ENCODE measurements at regions not wholly inside any gene's neighbourhood (a gene's known extent, or its start where the extent isn't known, plus 50 kb on each side); places are given as distances from the start of the nearest gene placed in this dataset.

DNA sequence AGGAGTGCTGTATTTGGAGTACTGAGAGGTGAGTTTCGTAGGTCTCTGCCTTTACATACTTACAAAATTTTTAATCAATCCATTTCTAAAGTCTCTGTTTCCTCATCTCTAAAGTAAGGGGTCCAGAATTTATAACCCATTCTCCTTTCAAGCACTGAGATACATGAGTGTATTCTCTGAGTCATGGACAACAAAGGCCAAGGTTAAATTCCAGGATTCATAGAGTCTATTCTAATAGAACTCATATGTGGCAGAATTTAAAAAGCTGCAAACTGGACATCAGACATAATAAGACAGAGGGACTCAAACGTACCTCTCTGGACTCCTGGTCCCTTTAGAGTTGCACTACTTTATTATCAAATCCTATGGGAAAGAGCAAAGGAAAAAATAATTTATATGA is 112.5 kb upstream of the SLIT3 start:
- Histone ChIP-seq H3K4me3 (ENCODE audit: low read depth in 1 of 2, low read length in 2 of 2) (no peak overlapping the region), H3K4me2 (ENCODE audit: insufficient read depth, low read length) (no peak overlapping the region), H3K9me3 (ENCODE audit: insufficient read depth, low read length, severe bottlenecking) (no peaks in the 10 kb centered on the region), H3K9ac (ENCODE audit: low read depth, low read length) (no peak overlapping the region), H3K4me1 (ENCODE audit: insufficient read depth, low read length) (no peaks in the 10 kb centered on the region), H3K27ac (ENCODE audit: low read length) (no peak overlapping the region), H3K36me3 (ENCODE audit: insufficient read depth, low read length) (no peaks in the 10 kb centered on the region), H3K79me2 (ENCODE audit: insufficient read depth, low read length) (no peaks in the 10 kb centered on the region), H4K20me1 (ENCODE audit: insufficient read depth, low read length) (no peaks in the 10 kb centered on the region), H2AFZ (ENCODE audit: low read depth, low read length) (no peak overlapping the region), H3K27me3 (ENCODE audit: insufficient read depth, low read length, poor library complexity) (peaks cover 9% of the 10 kb centered on the region)
- TF ChIP-seq, protein P1, sequence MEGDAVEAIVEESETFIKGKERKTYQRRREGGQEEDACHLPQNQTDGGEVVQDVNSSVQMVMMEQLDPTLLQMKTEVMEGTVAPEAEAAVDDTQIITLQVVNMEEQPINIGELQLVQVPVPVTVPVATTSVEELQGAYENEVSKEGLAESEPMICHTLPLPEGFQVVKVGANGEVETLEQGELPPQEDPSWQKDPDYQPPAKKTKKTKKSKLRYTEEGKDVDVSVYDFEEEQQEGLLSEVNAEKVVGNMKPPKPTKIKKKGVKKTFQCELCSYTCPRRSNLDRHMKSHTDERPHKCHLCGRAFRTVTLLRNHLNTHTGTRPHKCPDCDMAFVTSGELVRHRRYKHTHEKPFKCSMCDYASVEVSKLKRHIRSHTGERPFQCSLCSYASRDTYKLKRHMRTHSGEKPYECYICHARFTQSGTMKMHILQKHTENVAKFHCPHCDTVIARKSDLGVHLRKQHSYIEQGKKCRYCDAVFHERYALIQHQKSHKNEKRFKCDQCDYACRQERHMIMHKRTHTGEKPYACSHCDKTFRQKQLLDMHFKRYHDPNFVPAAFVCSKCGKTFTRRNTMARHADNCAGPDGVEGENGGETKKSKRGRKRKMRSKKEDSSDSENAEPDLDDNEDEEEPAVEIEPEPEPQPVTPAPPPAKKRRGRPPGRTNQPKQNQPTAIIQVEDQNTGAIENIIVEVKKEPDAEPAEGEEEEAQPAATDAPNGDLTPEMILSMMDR (IDR thresholded peaks at IDR 0.05; ENCODE audit: borderline replicate concordance, extremely low read depth, low read length, poor library complexity, severe bottlenecking): no peak
- no peak for TF ChIP-seq EZH2 (IDR thresholded peaks at IDR 0.05; ENCODE audit: borderline replicate concordance, low read depth, low read length, severe bottlenecking)
- ATAC-seq (ENCODE audit: insufficient read depth, low read depth): no peak
- no peak for DNase-seq

DNA sequence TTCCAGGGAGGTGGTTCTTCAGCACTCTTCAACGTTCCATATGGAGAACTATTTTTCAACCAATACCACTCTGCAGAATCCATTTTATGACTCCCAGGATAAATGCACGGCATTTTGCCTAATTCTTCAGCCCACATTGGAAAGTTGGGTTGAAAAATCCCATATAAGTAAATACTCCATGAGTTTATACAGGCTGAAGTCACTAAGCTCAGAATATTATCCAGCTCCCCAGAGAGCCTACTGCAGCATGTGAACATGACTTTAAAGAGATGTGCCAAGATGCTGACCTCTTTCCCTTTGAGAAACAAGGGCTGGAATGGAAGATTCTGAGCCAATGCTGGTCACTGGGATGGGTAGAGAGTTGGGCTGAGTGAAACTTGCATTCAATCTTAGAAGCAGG is 111.9 kb upstream of the SLIT3 start:
- no peak overlapping the region for H2AFZ ChIP-seq (ENCODE audit: low read depth, low read length)
- peaks cover 15% of the 10 kb centered on the region for H3K27me3 ChIP-seq (ENCODE audit: insufficient read depth, low read length, poor library complexity)
- H3K79me2 ChIP-seq (ENCODE audit: insufficient read depth, low read length): no peaks in the 10 kb centered on the region
- no peak overlapping the region for H3K4me2 ChIP-seq (ENCODE audit: insufficient read depth, low read length)
- TF ChIP-seq EZH2 (IDR thresholded peaks at IDR 0.05; ENCODE audit: borderline replicate concordance, low read depth, low read length, severe bottlenecking): no peak
- TF ChIP-seq, protein P1 (IDR thresholded peaks at IDR 0.05; ENCODE audit: borderline replicate concordance, extremely low read depth, low read length, poor library complexity, severe bottlenecking): no peak
- H4K20me1 ChIP-seq (ENCODE audit: insufficient read depth, low read length): no peaks in the 10 kb centered on the region
- H3K9ac ChIP-seq (ENCODE audit: low read depth, low read length): no peak overlapping the region
- no peak for ATAC-seq (ENCODE audit: insufficient read depth, low read depth)
- H3K4me1 ChIP-seq (ENCODE audit: insufficient read depth, low read length): no peaks in the 10 kb centered on the region
- H3K27ac ChIP-seq (ENCODE audit: low read length): no peak overlapping the region
- H3K4me3 ChIP-seq (ENCODE audit: low read depth in 1 of 2, low read length in 2 of 2): no peak overlapping the region
- H3K9me3 ChIP-seq (ENCODE audit: insufficient read depth, low read length, severe bottlenecking): no peaks in the 10 kb centered on the region
- DNase-seq: no peak
- H3K36me3 ChIP-seq (ENCODE audit: insufficient read depth, low read length): no peaks in the 10 kb centered on the region

DNA sequence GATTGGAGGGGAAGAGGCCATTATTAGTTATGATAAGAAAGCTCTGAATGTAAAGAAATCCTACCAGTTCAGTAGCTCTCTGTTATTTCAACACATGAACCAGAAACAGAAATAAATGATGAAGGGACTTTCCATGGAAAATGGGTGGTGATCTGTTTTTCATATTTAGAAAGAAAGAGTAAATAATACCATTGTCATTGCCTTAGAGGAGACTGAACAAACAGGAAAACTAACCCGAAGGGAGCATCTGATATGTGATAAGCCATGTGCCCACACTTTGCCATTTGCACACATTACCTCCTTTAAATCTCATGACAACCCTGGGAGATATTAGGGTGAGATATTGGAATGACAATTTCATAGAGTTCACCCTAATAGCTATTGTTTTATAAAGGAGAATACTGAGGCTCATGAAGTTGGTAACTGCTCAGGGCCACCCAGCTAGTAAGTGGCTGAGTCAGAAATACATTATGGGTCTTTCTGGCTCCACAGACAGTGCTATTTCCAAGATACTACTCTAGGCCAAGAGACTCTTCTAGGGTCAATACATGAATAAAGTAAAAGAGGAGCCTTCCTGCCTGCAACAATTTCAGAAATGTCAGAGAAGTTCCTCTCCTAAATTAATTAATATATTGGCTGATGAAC is 111.0 kb upstream of the SLIT3 start:
- Histone ChIP-seq H3K27ac (ENCODE audit: low read length) (no peak overlapping the region), H3K4me2 (ENCODE audit: insufficient read depth, low read length) (no peak overlapping the region), H3K9me3 (ENCODE audit: insufficient read depth, low read length, severe bottlenecking) (no peaks in the 10 kb centered on the region), H2AFZ (ENCODE audit: low read depth, low read length) (no peak overlapping the region), H4K20me1 (ENCODE audit: insufficient read depth, low read length) (no peaks in the 10 kb centered on the region), H3K4me3 (ENCODE audit: low read depth in 1 of 2, low read length in 2 of 2) (no peak overlapping the region), H3K4me1 (ENCODE audit: insufficient read depth, low read length) (no peaks in the 10 kb centered on the region), H3K9ac (ENCODE audit: low read depth, low read length) (no peak overlapping the region), H3K36me3 (ENCODE audit: insufficient read depth, low read length) (no peaks in the 10 kb centered on the region), H3K27me3 (ENCODE audit: insufficient read depth, low read length, poor library complexity) (peaks cover 19% of the 10 kb centered on the region), H3K79me2 (ENCODE audit: insufficient read depth, low read length) (no peaks in the 10 kb centered on the region)
- TF ChIP-seq, protein P1 (IDR thresholded peaks at IDR 0.05; ENCODE audit: borderline replicate concordance, extremely low read depth, low read length, poor library complexity, severe bottlenecking): no peak
- TF ChIP-seq EZH2 (IDR thresholded peaks at IDR 0.05; ENCODE audit: borderline replicate concordance, low read depth, low read length, severe bottlenecking): no peak
- ATAC-seq (ENCODE audit: insufficient read depth, low read depth): no peak
- no peak for DNase-seq
